ENCODE measurements at regions not wholly inside any gene's neighbourhood (a gene's known extent, or its start where the extent isn't known, plus 50 kb on each side); places are given as distances from the start of the nearest gene placed in this dataset.

GRCh38 chr13:53631511-53631910 lies 602.9 kb downstream of the OLFM4 start:
- TF ChIP-seq, protein P1, sequence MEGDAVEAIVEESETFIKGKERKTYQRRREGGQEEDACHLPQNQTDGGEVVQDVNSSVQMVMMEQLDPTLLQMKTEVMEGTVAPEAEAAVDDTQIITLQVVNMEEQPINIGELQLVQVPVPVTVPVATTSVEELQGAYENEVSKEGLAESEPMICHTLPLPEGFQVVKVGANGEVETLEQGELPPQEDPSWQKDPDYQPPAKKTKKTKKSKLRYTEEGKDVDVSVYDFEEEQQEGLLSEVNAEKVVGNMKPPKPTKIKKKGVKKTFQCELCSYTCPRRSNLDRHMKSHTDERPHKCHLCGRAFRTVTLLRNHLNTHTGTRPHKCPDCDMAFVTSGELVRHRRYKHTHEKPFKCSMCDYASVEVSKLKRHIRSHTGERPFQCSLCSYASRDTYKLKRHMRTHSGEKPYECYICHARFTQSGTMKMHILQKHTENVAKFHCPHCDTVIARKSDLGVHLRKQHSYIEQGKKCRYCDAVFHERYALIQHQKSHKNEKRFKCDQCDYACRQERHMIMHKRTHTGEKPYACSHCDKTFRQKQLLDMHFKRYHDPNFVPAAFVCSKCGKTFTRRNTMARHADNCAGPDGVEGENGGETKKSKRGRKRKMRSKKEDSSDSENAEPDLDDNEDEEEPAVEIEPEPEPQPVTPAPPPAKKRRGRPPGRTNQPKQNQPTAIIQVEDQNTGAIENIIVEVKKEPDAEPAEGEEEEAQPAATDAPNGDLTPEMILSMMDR (IDR thresholded peaks at IDR 0.05): no peak
- no peak for TF ChIP-seq POLR2A (IDR thresholded peaks at IDR 0.05)
